ENCODE measurements at regions not wholly inside any gene's neighbourhood (a gene's known extent, or its start where the extent isn't known, plus 50 kb on each side); places are given as distances from the start of the nearest gene placed in this dataset.

- TF ChIP-seq POLR2A (IDR thresholded peaks at IDR 0.05) (no peak), CTCF (IDR thresholded peaks at IDR 0.05) (no peak)
Measured at GRCh38 chr7:131265227-131265626, 62.4 kb upstream of the MKLN1 start.
